ENCODE measurements at regions not wholly inside any gene's neighbourhood (a gene's known extent, or its start where the extent isn't known, plus 50 kb on each side); places are given as distances from the start of the nearest gene placed in this dataset.

GRCh38 chr4:83830138-83830888 lies 294.4 kb downstream of the GPAT3 start:
- no peak overlapping the region for H3K27ac ChIP-seq
- TF ChIP-seq CTCF (conservative IDR thresholded peaks at IDR 0.05), result no peak

- TF ChIP-seq CTCF (conservative IDR thresholded peaks at IDR 0.05), result no peak
- no peak overlapping the region for H3K27ac ChIP-seq
These were observed 292.7 kb downstream of the GPAT3 start for GRCh38 chr4:83828601-83829000.

- H3K27ac ChIP-seq, result no peak overlapping the region
These were observed 285.6 kb downstream of the GPAT3 start for GRCh38 chr4:83821493-83821892.

GRCh38 chr4:83819582-83819981 lies 283.7 kb downstream of the GPAT3 start:
- no peak overlapping the region for H3K27ac ChIP-seq
- TF ChIP-seq CTCF (conservative IDR thresholded peaks at IDR 0.05), result no peak

More at GRCh38 chr4:83821493-83821892, 285.6 kb downstream of the GPAT3 start:
- TF ChIP-seq CTCF (conservative IDR thresholded peaks at IDR 0.05), result no peak

GRCh38 chr4:83810428-83810827 lies 274.5 kb downstream of the GPAT3 start:
- TF ChIP-seq CTCF (conservative IDR thresholded peaks at IDR 0.05), result no peak
- H3K27ac ChIP-seq, result no peak overlapping the region

- TF ChIP-seq CTCF (conservative IDR thresholded peaks at IDR 0.05), result no peak
- H3K27ac ChIP-seq, result no peak overlapping the region
These were observed 273.7 kb downstream of the GPAT3 start for GRCh38 chr4:83809581-83809980.

GRCh38 chr4:83793481-83793880 lies 257.6 kb downstream of the GPAT3 start:
- no peak for TF ChIP-seq CTCF (conservative IDR thresholded peaks at IDR 0.05)
- no peak overlapping the region for H3K27ac ChIP-seq
